ENCODE measurements at regions not wholly inside any gene's neighbourhood (a gene's known extent, or its start where the extent isn't known, plus 50 kb on each side); places are given as distances from the start of the nearest gene placed in this dataset.

DNA sequence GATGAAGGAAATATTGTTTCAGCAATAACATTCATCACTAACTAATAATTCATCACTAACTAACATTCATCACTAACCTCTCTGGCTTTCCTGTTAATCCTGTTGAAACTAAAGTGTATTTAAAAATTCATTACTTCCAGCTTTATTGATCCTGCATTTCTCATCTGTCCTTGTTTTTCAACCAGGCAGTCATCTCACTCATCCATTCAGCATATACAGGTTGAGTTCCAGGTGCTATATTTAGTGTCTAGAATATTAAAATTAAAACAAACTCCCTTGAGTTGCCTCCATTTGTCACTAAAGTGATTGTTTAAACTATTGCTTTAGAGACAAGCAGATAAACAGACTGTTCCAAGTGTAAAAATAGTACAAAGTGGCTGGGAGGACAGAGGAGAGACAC, 58.1 kb downstream of the ATXN7L3B start:
- TF ChIP-seq CTCF (IDR thresholded peaks at IDR 0.05) (no peak), POLR2AphosphoS5 (IDR thresholded peaks at IDR 0.05; ENCODE audit: low read depth, low read length) (no peak), REST (IDR thresholded peaks at IDR 0.05; ENCODE audit: insufficient read depth in 1 of 2, low read depth in 2 of 2, low read length in 1 of 2) (no peak), SIN3A (IDR thresholded peaks at IDR 0.05; ENCODE audit: borderline replicate concordance, insufficient read depth, low read depth, low read length) (no peak)
